Pancreas (tissue), 10 donors: ENCODE measurements at regions not wholly inside any gene's neighbourhood (a gene's known extent, or its start where the extent isn't known, plus 50 kb on each side); places are given as distances from the start of the nearest gene placed in this dataset.
A peak's percentile ranks its signal among the peaks of the same experiment; 100 is the strongest.

Experiments used
- ATAC-seq, 4 donors: fragments of 200-7000 bp; cut with Tn5 transposase; one replicate each; pipeline versions ENCODE4 v1.8.0 to v1.9.1; 2020; ENCODE audit warnings: mild to moderate bottlenecking in 4 of 4, moderate library complexity in 4 of 4
- DNase-seq, 6 donors: peaks; one replicate each; pipeline ENCODE4 v3.0.0-alpha.2; 2020
- FAIRE-seq: peaks from 2 replicates; lab custom pipeline; 2012; peaks lifted over from hg19 to GRCh38; lab: Jason Lieb, UNC
- H3K27ac ChIP-seq, 4 donors: fragments of 200-600 bp; sonication (generic); 1 replicate in 3 of 4; 2 replicates in 1 of 4; pipeline versions ENCODE4 v1.5.0 to v1.8.0; 2020
- H3K27me3 ChIP-seq, 4 donors: fragments of 200-600 bp; one replicate each; pipeline ENCODE4 v1.8.0; 2021
- H3K36me3 ChIP-seq, 3 donors: fragments of 200-600 bp; sonication (generic) in 1 of 3; one replicate each; pipeline versions ENCODE4 v1.5.0 to v1.8.0; 2020 to 2021
- H3K4me1 ChIP-seq, 3 donors: fragments of 200-600 bp; one replicate each; pipeline ENCODE4 v1.8.0; 2021
- H3K4me3 ChIP-seq, 4 donors: fragments of 200-600 bp; sonication (generic) in 2 of 4; one replicate each; pipeline versions ENCODE4 v1.5.0 to v1.8.0; 2020 to 2021
- H3K9me3 ChIP-seq, 4 donors: fragments of 200-600 bp; one replicate each; pipeline ENCODE4 v1.8.0; 2021
- WGBS, 2 donors: extraction: QIAGEN DNeasy Blood & Tissue Kit; methylation state at CpG; one replicate each; pipeline ENCODE4 v1.1.7; 2013; 5-methylcytosine and 5-hydroxymethylcytosine counted together
- intact Hi-C, 3 donors: fragments of 100-400 bp; cut with DNase I; formaldehyde crosslinking; loops; one replicate each; pipeline versions ENCODE4 v1.11.1 to v1.14.2; 2022
- TF ChIP-seq, protein P1 (sequence below), 4 donors: fragments of 200-600 bp; sonication (generic) in 3 of 4; IDR thresholded peaks; one replicate each; pipeline versions ENCODE4 v1.5.0 to v1.8.0; 2021; ENCODE audit warnings: antibody characterized with exemption in 4 of 4
- donor health status: healthy with polysubstance abuse.
- donor health status: DM: no; HTN: no; CAD: no; lungs with moderate emphysema.
- donor health status: DM: no; HTN: no; CAD: no.
- donor health status: control.
- donor health status: control.
- donor health status: Bipolar disorder and iron deficiency.
- donor health status: DM: yes; HTN: yes; CAD: no.
- donor health status: DM: no; HTN: no; CAD: no.
- donor health status: DM: no; HTN: no; CAD: no.
- donor health status: DM: yes; HTN: yes; CAD: no.

DNA sequence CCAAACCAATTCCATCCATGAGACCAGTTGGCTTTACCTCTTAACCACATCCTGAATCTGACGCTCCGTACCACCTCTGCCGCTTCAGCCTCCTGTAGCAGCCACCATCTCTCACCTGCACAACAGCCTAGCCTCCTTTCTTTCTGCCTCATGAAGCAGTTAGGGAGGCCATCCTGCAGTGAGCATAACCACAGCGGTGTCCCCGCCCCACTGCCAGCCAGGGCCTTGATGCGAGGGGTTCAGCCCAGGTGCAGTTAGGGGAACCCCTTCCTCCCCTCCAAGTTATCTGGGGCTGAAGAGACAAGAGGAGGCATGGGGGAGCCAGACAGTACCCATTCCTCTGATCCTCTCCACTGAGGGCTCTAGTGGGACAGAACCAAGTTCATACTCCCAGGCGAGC is 167.0 kb downstream of the C5orf15 start:
- DNase-seq (no peak), FAIRE-seq (no peak), ATAC-seq (no peak)
- intact Hi-C loops = no loop called here
- Histone ChIP-seq H3K4me1 (no peaks in the 10 kb centered on the region), H3K4me3 (no peak overlapping the region), H3K27me3 (no peaks in the 10 kb centered on the region), H3K9me3 (no peaks in the 10 kb centered on the region), H3K27ac (no peak overlapping the region), H3K36me3 (no peaks in the 10 kb centered on the region)
- TF ChIP-seq, protein P1, sequence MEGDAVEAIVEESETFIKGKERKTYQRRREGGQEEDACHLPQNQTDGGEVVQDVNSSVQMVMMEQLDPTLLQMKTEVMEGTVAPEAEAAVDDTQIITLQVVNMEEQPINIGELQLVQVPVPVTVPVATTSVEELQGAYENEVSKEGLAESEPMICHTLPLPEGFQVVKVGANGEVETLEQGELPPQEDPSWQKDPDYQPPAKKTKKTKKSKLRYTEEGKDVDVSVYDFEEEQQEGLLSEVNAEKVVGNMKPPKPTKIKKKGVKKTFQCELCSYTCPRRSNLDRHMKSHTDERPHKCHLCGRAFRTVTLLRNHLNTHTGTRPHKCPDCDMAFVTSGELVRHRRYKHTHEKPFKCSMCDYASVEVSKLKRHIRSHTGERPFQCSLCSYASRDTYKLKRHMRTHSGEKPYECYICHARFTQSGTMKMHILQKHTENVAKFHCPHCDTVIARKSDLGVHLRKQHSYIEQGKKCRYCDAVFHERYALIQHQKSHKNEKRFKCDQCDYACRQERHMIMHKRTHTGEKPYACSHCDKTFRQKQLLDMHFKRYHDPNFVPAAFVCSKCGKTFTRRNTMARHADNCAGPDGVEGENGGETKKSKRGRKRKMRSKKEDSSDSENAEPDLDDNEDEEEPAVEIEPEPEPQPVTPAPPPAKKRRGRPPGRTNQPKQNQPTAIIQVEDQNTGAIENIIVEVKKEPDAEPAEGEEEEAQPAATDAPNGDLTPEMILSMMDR (IDR thresholded peaks at IDR 0.05) = no peak
- 91% methylated on average over 7 of the region's 7 CpGs for WGBS, 2 donors

DNA sequence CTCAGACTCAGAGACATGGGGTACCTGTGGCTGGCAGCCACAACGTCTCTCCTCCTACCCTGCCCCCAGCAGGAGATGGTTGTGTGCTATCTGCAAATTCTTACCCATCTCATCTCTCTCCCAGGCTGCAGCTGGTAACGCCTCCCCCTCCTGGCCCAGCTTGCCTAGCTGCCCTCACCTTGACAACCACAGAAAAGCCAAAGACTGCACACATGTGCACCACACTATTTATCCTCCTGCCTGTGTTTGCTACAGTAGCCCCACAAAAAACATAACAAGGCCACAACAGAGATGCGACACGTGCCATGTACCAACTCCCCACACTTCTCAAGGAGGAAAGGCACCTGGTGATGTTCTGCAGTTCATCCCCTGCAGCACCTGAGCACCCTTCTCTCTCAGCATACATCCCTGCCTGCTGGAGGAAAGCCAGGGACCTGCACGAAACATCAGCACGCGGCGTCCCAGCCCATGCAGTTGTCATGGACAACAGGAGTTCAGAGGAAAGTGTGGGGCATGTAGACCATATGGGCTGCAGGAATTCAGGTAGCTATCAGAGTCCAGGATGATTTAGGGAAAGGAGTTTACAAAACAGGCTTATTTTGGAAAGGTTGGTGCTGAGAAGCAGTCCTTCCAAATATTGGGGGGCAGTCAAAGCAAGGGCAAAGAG is 168.7 kb downstream of the C5orf15 start:
- FAIRE-seq (no peak), ATAC-seq (peak in 1 of 4 donors; percentile 75), DNase-seq (no peak)
- H3K4me3 ChIP-seq = no peak overlapping the region
- WGBS, 2 donors = 72 to 75% methylated on average over 8 of the region's 8 CpGs
- no peak overlapping the region for H3K27ac ChIP-seq
- H3K9me3 ChIP-seq = no peaks in the 10 kb centered on the region
- TF ChIP-seq, protein P1 (IDR thresholded peaks at IDR 0.05) = no peak
- intact Hi-C loops = no loop called here
- no peaks in the 10 kb centered on the region for H3K36me3 ChIP-seq
- no peaks in the 10 kb centered on the region for H3K4me1 ChIP-seq
- H3K27me3 ChIP-seq = no peaks in the 10 kb centered on the region

DNA sequence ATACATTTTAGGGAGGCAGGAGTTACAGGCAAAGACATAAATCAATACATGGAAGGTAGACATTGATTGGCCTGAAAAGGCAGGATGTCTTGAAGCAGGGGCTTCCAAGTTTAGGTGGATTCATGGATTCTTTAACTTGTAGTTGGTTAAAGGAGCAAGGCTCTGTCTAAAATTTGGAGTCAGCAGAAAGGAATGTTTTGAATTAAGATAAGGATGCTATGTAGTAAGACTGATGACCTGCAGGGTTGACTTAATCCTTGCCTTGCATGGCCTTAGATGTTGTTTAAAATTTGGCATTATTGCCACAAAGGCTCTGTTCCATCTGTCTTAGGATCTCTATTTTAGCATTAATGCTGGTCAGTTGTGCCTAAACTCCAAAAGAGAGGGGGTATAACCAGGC is 171.3 kb downstream of the C5orf15 start:
- TF ChIP-seq, protein P1 (IDR thresholded peaks at IDR 0.05) = no peak
- Histone ChIP-seq H3K9me3 (no peaks in the 10 kb centered on the region), H3K4me3 (no peak overlapping the region), H3K27me3 (no peaks in the 10 kb centered on the region), H3K27ac (no peak overlapping the region), H3K36me3 (no peaks in the 10 kb centered on the region), H3K4me1 (no peaks in the 10 kb centered on the region)
- intact Hi-C loops = no loop called here
- DNase-seq (no peak), ATAC-seq (no peak), FAIRE-seq (no peak)

DNA sequence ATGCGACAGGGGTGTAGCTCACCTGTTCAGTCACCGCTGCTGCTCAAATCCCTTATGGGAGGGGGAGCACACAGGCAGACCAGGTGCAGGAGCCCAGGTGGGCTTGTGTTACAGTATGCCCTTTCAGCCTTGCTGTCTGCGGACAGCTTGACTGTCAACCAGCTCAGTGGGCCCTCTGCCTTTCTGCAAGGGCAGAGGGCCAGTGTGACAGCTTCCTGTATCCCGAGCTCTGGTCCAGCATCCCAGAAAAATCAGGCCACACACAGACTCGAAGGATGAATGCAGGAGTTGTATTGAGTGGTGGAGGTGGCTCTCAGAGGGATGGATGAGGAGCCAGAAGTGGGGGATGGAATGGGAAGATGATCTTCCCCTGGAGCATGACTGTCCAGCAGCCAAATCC is 172.2 kb downstream of the C5orf15 start:
- H3K36me3 ChIP-seq = no peaks in the 10 kb centered on the region
- H3K4me1 ChIP-seq = no peaks in the 10 kb centered on the region
- TF ChIP-seq, protein P1 (IDR thresholded peaks at IDR 0.05) = no peak
- no peak for FAIRE-seq
- no peaks in the 10 kb centered on the region for H3K9me3 ChIP-seq
- intact Hi-C loops = no loop called here
- H3K27ac ChIP-seq = no peak overlapping the region
- no peaks in the 10 kb centered on the region for H3K27me3 ChIP-seq
- WGBS, 2 donors = 72 to 83% methylated on average over 5 of the region's 5 CpGs
- DNase-seq = no peak
- H3K4me3 ChIP-seq = no peak overlapping the region
- ATAC-seq = no peak

DNA sequence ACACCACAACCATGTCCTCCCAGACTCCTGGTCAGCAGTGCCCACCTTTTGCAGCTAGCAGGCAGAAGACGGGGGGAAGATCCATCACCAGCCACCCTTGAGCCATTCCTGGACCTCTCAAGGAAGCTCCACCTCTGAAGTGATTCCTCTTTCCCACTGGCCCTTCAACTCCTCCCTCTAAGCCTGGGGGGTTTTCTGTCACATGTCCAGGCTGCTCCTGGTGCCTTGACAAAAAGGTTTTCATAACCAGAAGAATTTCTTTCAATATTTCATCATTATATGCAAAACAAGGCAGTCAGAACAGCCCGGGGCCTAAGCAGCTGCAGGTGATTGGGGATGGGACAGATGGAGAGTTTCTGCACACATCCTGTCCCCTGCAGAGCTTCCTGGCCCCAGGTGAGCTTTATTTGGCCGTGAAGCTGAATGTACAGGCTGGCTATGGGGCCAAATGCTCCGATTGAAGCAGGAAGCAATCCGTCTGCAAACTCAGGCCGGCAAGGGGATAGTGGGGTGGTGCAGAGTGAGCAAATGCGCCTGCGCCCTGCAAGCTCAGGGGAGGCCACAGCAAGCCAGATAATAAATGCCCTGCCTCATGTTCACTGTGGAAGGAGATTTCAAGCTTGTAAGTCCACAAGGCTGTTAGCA is 173.5 kb downstream of the C5orf15 start:
- no peak overlapping the region for H3K4me3 ChIP-seq
- intact Hi-C loops = no loop called here
- H3K27ac ChIP-seq = no peak overlapping the region
- FAIRE-seq = no peak
- H3K4me1 ChIP-seq = no peaks in the 10 kb centered on the region
- TF ChIP-seq, protein P1 (IDR thresholded peaks at IDR 0.05) = no peak
- no peaks in the 10 kb centered on the region for H3K27me3 ChIP-seq
- WGBS, 2 donors = 53 to 62% methylated on average over 8 of the region's 8 CpGs
- DNase-seq = no peak
- ATAC-seq = peak in 1 of 4 donors; percentile 31
- H3K36me3 ChIP-seq = no peaks in the 10 kb centered on the region
- H3K9me3 ChIP-seq = no peaks in the 10 kb centered on the region
